Muscle of leg (tissue), 3 donors: ENCODE measurements at regions not wholly inside any gene's neighbourhood (a gene's known extent, or its start where the extent isn't known, plus 50 kb on each side); places are given as distances from the start of the nearest gene placed in this dataset.
"Not testable (repeated sequence)": the region's sequence is repeated elsewhere in the genome, so short reads cannot be mapped to it uniquely, and the experiment has no call there.

Experiments used
- DNase-seq: peaks from one replicate; pipeline ENCODE4 v3.0.0; 2013
- H3K27ac ChIP-seq: one replicate; pipeline ENCODE4 v1.5.1; 2013; ENCODE audit warnings: mild to moderate bottlenecking, low read length, control low read depth
- H3K27me3 ChIP-seq: one replicate; pipeline ENCODE4 v1.6.1; 2013; ENCODE audit warnings: low read length; ENCODE audit not compliant: control insufficient read depth, insufficient read depth
- H3K36me3 ChIP-seq: one replicate; pipeline ENCODE4 v1.6.1; 2013; ENCODE audit warnings: low read length; ENCODE audit not compliant: control insufficient read depth, insufficient read depth
- H3K4me1 ChIP-seq: one replicate; pipeline ENCODE4 v1.6.1; 2013; ENCODE audit warnings: low read length; ENCODE audit not compliant: control insufficient read depth, insufficient read depth
- H3K4me3 ChIP-seq: one replicate; pipeline ENCODE4 v1.5.1; 2013; ENCODE audit warnings: low read length, control low read depth
- H3K9me3 ChIP-seq: replicated peaks from 2 replicates; pipeline ENCODE4 v1.6.1; 2013; ENCODE audit warnings: low read depth, low read length; ENCODE audit not compliant: control insufficient read depth
- WGBS: methylation state at CpG from one replicate; pipeline ENCODE4 v1.1.5; 2013; ENCODE audit warnings: missing lambda C conversion rate; ENCODE audit not compliant: insufficient coverage; 5-methylcytosine and 5-hydroxymethylcytosine counted together

- H3K27me3 ChIP-seq, H3K4me3 ChIP-seq, H3K4me1 ChIP-seq, H3K27ac ChIP-seq, DNase-seq, H3K9me3 ChIP-seq, H3K36me3 ChIP-seq: not testable (repeated sequence)
- no CpG with 5 or more reads among the region's 1 CpG for WGBS
Observed at GRCh38 chr3:33982949-33983348, 184.5 kb downstream of the PDCD6IP start.

- Histone ChIP-seq H3K4me1 (no peaks in the 10 kb centered on the region), H3K27me3 (no peaks in the 10 kb centered on the region), H3K36me3 (no peaks in the 10 kb centered on the region), H3K4me3 (no peak overlapping the region), H3K9me3 (peaks cover under 1% of the 10 kb centered on the region), H3K27ac (no peak overlapping the region)
- 64% methylated on average over 1 of the region's 6 CpGs for WGBS
- no peak for DNase-seq
Observed at GRCh38 chr3:33989229-33989628, 190.8 kb downstream of the PDCD6IP start.

- no peak for DNase-seq
- H3K4me1 ChIP-seq = no peaks in the 10 kb centered on the region
- H3K27me3 ChIP-seq = no peaks in the 10 kb centered on the region
- no CpG with 5 or more reads among the region's 1 CpG for WGBS
- H3K36me3 ChIP-seq = no peaks in the 10 kb centered on the region
- H3K4me3 ChIP-seq = no peak overlapping the region
- H3K9me3 ChIP-seq = peaks cover 5% of the 10 kb centered on the region
- H3K27ac ChIP-seq = no peak overlapping the region
Observed at GRCh38 chr3:33991673-33992072, 193.2 kb downstream of the PDCD6IP start.

- peaks cover 5% of the 10 kb centered on the region for H3K9me3 ChIP-seq
- no peaks in the 10 kb centered on the region for H3K4me1 ChIP-seq
- H3K4me3 ChIP-seq = no peak overlapping the region
- no peaks in the 10 kb centered on the region for H3K27me3 ChIP-seq
- H3K27ac ChIP-seq = no peak overlapping the region
- no peak for DNase-seq
- WGBS = no CpG with 5 or more reads among the region's 1 CpG
- H3K36me3 ChIP-seq = no peaks in the 10 kb centered on the region
Observed at GRCh38 chr3:33993631-33994030, 195.2 kb downstream of the PDCD6IP start.

GRCh38 chr3:33994568-33994967 is 196.1 kb downstream of the PDCD6IP start:
- Histone ChIP-seq H3K27me3 (no peaks in the 10 kb centered on the region), H3K9me3 (peaks cover 5% of the 10 kb centered on the region), H3K4me3 (no peak overlapping the region), H3K36me3 (no peaks in the 10 kb centered on the region), H3K4me1 (no peaks in the 10 kb centered on the region), H3K27ac (no peak overlapping the region)
- no peak for DNase-seq
- WGBS = no CpG with 5 or more reads among the region's 1 CpG

GRCh38 chr3:34000301-34000700 is 201.9 kb downstream of the PDCD6IP start:
- DNase-seq = no peak

GRCh38 chr3:34001022-34001421 is 202.6 kb downstream of the PDCD6IP start:
- H3K36me3 ChIP-seq = no peaks in the 10 kb centered on the region
- DNase-seq = no peak
- no peak overlapping the region for H3K27ac ChIP-seq
- H3K4me3 ChIP-seq = no peak overlapping the region
- WGBS = 67% methylated on average over 2 of the region's 3 CpGs
- H3K9me3 ChIP-seq = no peaks in the 10 kb centered on the region
- H3K27me3 ChIP-seq = no peaks in the 10 kb centered on the region
- H3K4me1 ChIP-seq = no peaks in the 10 kb centered on the region

More at GRCh38 chr3:34000301-34000700, 201.9 kb downstream of the PDCD6IP start:
- Histone ChIP-seq H3K36me3 (no peaks in the 10 kb centered on the region), H3K27ac (no peak overlapping the region), H3K4me1 (no peaks in the 10 kb centered on the region), H3K27me3 (no peaks in the 10 kb centered on the region), H3K9me3 (peaks cover 4% of the 10 kb centered on the region), H3K4me3 (no peak overlapping the region)

- H3K27me3 ChIP-seq = no peaks in the 10 kb centered on the region
- no CpG with 5 or more reads among the region's 1 CpG for WGBS
- H3K36me3 ChIP-seq = no peaks in the 10 kb centered on the region
- H3K4me1 ChIP-seq = no peaks in the 10 kb centered on the region
- H3K27ac ChIP-seq = no peak overlapping the region
- H3K9me3 ChIP-seq = no peaks in the 10 kb centered on the region
- no peak for DNase-seq
- no peak overlapping the region for H3K4me3 ChIP-seq
Observed at GRCh38 chr3:34001990-34002389, 203.6 kb downstream of the PDCD6IP start.

GRCh38 chr3:34002569-34003100 is 204.2 kb downstream of the PDCD6IP start:
- H3K4me3 ChIP-seq = no peak overlapping the region
- no peaks in the 10 kb centered on the region for H3K9me3 ChIP-seq
- H3K4me1 ChIP-seq = no peaks in the 10 kb centered on the region
- DNase-seq = no peak
- H3K36me3 ChIP-seq = no peaks in the 10 kb centered on the region
- whole genome bisulfite sequencing = no CpG with 5 or more reads among the region's 3 CpGs
- H3K27me3 ChIP-seq = no peaks in the 10 kb centered on the region
- H3K27ac ChIP-seq = no peak overlapping the region

GRCh38 chr3:34005886-34006285 is 207.5 kb downstream of the PDCD6IP start:
- H3K36me3 ChIP-seq = no peaks in the 10 kb centered on the region
- no peak for DNase-seq
- WGBS = no CpG with 5 or more reads among the region's 1 CpG
- no peaks in the 10 kb centered on the region for H3K4me1 ChIP-seq
- no peaks in the 10 kb centered on the region for H3K9me3 ChIP-seq
- no peak overlapping the region for H3K27ac ChIP-seq
- no peaks in the 10 kb centered on the region for H3K27me3 ChIP-seq
- no peak overlapping the region for H3K4me3 ChIP-seq

- Histone ChIP-seq H3K4me3 (no peak overlapping the region), H3K36me3 (no peaks in the 10 kb centered on the region), H3K9me3 (no peaks in the 10 kb centered on the region), H3K27ac (no peak overlapping the region), H3K27me3 (no peaks in the 10 kb centered on the region), H3K4me1 (no peaks in the 10 kb centered on the region)
- 57% methylated on average over 1 of the region's 1 CpG for WGBS
- DNase-seq = no peak
Observed at GRCh38 chr3:34008191-34008590, 209.8 kb downstream of the PDCD6IP start.
